LNCaP clone FGC (cell line): ENCODE measurements at regions not wholly inside any gene's neighbourhood (a gene's known extent, or its start where the extent isn't known, plus 50 kb on each side); places are given as distances from the start of the nearest gene placed in this dataset.
"Not testable (repeated sequence)": the region's sequence is repeated elsewhere in the genome, so short reads cannot be mapped to it uniquely, and the experiment has no call there.

Source experiments
- DNase-seq: peaks from one replicate; pipeline ENCODE4 v3.0.0-alpha.2; 2011; ENCODE audit warnings: low read depth
- H3K4me3 ChIP-seq: 2 replicates; pipeline ENCODE4 v1.5.1; 2011; ENCODE audit warnings: mild to moderate bottlenecking, low read depth, low read length, control low read depth
- CTCF ChIP-seq: IDR thresholded peaks from 2 replicates; pipeline ENCODE4 v1.5.1; 2012; ENCODE audit warnings: mild to moderate bottlenecking; ENCODE audit not compliant: control insufficient read depth, insufficient read depth; ENCODE audit errors: extremely low read depth

GRCh38 chr9:102202126-102202525, 463.7 kb upstream of the GRIN3A start:
- TF ChIP-seq CTCF, result no peak
- no peak overlapping the region for H3K4me3 ChIP-seq
- no peak for DNase-seq

GRCh38 chr9:102185962-102186361, 447.5 kb upstream of the GRIN3A start:
- no peak for TF ChIP-seq CTCF
- DNase-seq, result no peak

GRCh38 chr9:102185371-102185770, 446.9 kb upstream of the GRIN3A start:
- H3K4me3 ChIP-seq, result no peak overlapping the region
- DNase-seq, result peak; percentile 95
- TF ChIP-seq CTCF, result no peak

More at GRCh38 chr9:102185962-102186361, 447.5 kb upstream of the GRIN3A start:
- H3K4me3 ChIP-seq, result no peak overlapping the region

GRCh38 chr9:102178811-102179210, 440.4 kb upstream of the GRIN3A start:
- no peak for TF ChIP-seq CTCF
- no peak for DNase-seq
- H3K4me3 ChIP-seq, result no peak overlapping the region

- not testable (repeated sequence) for H3K4me3 ChIP-seq, DNase-seq
Observed at GRCh38 chr9:102174202-102174601, 435.8 kb upstream of the GRIN3A start.

- H3K4me3 ChIP-seq, result no peak overlapping the region
- TF ChIP-seq CTCF, result no peak
- DNase-seq, result no peak
Observed at GRCh38 chr9:102164247-102164646, 425.8 kb upstream of the GRIN3A start.

- not testable (repeated sequence) for DNase-seq, H3K4me3 ChIP-seq
Observed at GRCh38 chr9:102153081-102153480, 414.6 kb upstream of the GRIN3A start.

- H3K4me3 ChIP-seq, result no peak overlapping the region
- no peak for DNase-seq
- TF ChIP-seq CTCF, result no peak
Observed at GRCh38 chr9:102135768-102136167, 397.3 kb upstream of the GRIN3A start.
